Activated T-cell treated with anti-CD3 and anti-CD28 coated beads, Interleukin-2, amount 50 U/mL, for 24 hours (primary cell): ENCODE measurements at regions not wholly inside any gene's neighbourhood (a gene's known extent, or its start where the extent isn't known, plus 50 kb on each side); places are given as distances from the start of the nearest gene placed in this dataset.
"Not testable (repeated sequence)": the region's sequence is repeated elsewhere in the genome, so short reads cannot be mapped to it uniquely, and the experiment has no call there.

Experiments
- DNase-seq: peaks from one replicate; pipeline ENCODE4 v3.0.0-alpha.2; 2020
- H3K27ac Mint-ChIP-seq: 2 replicates; pipeline ENCODE4 v1.8.0; 2020; ENCODE audit warnings: mild to moderate bottlenecking, mixed read lengths
- H3K27me3 Mint-ChIP-seq: 2 replicates; pipeline ENCODE4 v1.8.0; 2020; ENCODE audit warnings: mixed read lengths
- H3K36me3 Mint-ChIP-seq: 2 replicates; pipeline ENCODE4 v1.8.0; 2020; ENCODE audit warnings: low read depth, mixed read lengths
- H3K4me1 Mint-ChIP-seq: 2 replicates; pipeline ENCODE4 v1.8.0; 2020; ENCODE audit warnings: low read depth, mixed read lengths
- H3K4me3 Mint-ChIP-seq: 2 replicates; pipeline ENCODE4 v1.8.0; 2020; ENCODE audit warnings: mild to moderate bottlenecking, moderate library complexity, mixed read lengths
- H3K9me3 Mint-ChIP-seq: 2 replicates; pipeline ENCODE4 v1.8.0; 2020; ENCODE audit warnings: mixed read lengths

DNA sequence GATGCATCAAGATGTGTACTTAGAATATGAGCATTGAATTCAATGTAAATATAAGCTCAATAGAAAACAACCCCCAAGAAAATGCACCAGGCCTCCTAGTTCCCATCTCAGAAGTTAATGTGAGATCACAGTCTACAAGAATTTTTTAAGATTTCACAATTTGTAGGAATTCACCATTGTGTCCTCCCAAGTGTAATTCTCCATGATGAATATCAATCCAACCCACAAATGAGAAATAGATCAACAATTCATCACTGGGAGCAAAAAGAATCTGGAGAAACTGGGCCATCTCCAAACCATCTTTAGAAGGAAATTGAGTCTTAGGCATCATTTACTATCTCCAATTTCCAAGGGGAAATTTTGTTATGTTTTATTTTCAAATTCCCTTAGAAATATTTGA lies 310.5 kb upstream of the GOT2 start:
- H3K27me3 Mint-ChIP-seq, result no peaks in the 10 kb centered on the region
- H3K4me1 Mint-ChIP-seq, result no peaks in the 10 kb centered on the region
- H3K27ac Mint-ChIP-seq, result no peak overlapping the region
- H3K36me3 Mint-ChIP-seq, result no peaks in the 10 kb centered on the region
- no peak for DNase-seq
- no peak overlapping the region for H3K4me3 Mint-ChIP-seq
- H3K9me3 Mint-ChIP-seq, result no peaks in the 10 kb centered on the region

DNA sequence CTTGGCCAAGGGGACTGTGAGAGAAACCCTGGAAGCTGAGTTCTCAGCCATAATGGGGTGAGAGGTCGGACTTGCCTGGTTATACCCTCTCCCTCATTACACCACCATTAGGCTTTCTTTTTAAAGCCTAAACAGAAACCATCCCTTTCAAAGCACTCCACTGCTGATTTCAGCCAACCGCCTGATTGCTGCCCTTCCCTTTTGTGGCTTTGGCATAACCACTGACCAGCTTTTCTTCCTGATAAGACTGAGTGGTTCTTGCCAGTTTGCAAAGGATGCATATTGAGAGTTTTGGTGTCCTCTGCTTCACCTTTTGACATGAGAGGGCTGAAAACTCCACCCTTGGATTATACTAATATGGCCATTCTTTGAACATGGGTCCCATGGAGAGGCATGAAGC lies 308.2 kb upstream of the GOT2 start:
- DNase-seq, result no peak
- Mint-ChIP-seq H3K36me3 (no peaks in the 10 kb centered on the region), H3K27me3 (no peaks in the 10 kb centered on the region), H3K27ac (no peak overlapping the region), H3K9me3 (peaks cover 4% of the 10 kb centered on the region), H3K4me1 (no peaks in the 10 kb centered on the region), H3K4me3 (no peak overlapping the region)

DNA sequence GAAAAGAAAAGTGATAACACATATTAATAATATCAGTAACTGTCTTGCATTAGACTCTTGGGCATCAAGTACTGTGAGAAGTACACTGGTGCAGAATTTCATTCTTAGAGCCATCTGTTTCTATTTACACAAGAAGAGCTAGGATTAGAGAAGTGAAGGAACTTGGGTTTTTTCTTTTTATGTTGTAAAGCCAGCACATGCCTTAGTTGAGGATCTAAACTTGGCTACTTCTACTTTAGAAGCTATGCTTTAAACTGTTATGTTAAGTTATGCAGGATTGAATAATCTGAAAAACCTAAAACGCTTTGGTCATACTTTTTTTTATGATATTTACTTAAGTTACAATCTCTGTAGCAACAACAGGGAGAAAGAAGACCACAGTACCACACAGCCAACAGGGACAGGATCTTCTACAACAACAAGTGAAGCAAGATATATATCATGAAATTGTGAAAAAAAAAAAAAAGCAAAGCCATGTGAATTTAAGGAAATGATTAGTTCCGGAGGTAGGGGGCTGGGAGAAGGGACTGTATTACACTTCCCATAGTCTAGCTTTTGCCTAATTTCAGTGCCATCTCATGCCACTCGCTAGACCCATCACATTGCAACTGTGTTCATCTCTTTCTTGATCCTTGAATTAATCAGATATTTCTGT lies 305.1 kb upstream of the GOT2 start:
- H3K36me3 Mint-ChIP-seq, result no peaks in the 10 kb centered on the region
- H3K27me3 Mint-ChIP-seq, result no peaks in the 10 kb centered on the region
- no peak for DNase-seq
- no peak overlapping the region for H3K4me3 Mint-ChIP-seq
- peaks cover 6% of the 10 kb centered on the region for H3K9me3 Mint-ChIP-seq
- no peak overlapping the region for H3K27ac Mint-ChIP-seq
- no peaks in the 10 kb centered on the region for H3K4me1 Mint-ChIP-seq

DNA sequence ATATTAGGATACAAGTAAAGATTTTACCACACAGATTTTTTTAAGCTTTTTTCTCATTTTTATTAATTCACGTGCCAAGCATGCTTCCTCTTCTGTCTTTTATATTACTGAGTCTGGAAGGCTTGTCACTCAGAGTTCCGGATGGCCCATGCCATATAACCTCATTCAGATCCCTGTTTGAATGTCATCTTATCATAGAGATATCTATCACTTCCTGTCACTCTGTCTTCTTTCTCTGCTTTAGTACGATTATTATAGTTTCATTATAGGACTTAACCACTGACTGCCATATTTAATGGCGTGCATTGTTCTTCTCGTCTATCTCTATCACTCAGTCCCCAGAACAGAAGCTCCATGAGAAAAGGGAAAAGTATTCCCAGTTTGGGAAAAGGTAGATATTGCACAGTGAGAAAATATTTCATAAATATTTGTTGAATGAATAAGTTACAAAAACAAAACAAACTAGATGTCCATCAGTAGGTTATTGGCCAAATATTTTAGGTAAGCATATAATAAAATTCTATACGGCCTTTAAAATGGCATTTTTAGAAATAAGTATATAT lies 296.9 kb upstream of the GOT2 start:
- Mint-ChIP-seq H3K4me3 (no peak overlapping the region), H3K9me3 (no peaks in the 10 kb centered on the region), H3K36me3 (no peaks in the 10 kb centered on the region), H3K4me1 (no peaks in the 10 kb centered on the region), H3K27ac (no peak overlapping the region), H3K27me3 (no peaks in the 10 kb centered on the region)
- DNase-seq, result no peak

DNA sequence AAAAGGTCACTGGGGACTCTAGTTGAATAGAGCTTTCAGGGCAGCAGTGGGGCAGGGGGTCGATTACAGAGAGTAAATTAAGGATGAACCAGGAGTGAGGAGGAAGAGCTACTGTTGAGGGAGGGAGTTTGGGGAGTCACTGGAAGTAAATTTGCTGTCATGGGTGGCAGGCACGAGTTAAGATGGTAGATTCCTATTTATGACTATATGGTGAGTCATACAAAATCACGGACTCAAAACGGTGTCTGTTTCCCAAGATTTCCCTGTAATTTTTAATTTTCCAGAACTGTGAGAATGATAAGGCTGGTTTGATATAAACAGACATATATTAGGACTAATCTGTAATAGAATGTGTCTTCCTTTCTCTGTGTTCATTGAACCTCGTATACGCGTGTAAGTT lies 287.6 kb upstream of the GOT2 start:
- no peak overlapping the region for H3K27ac Mint-ChIP-seq
- H3K9me3 Mint-ChIP-seq, result no peaks in the 10 kb centered on the region
- H3K4me1 Mint-ChIP-seq, result no peaks in the 10 kb centered on the region
- H3K36me3 Mint-ChIP-seq, result no peaks in the 10 kb centered on the region
- H3K4me3 Mint-ChIP-seq, result no peak overlapping the region
- no peaks in the 10 kb centered on the region for H3K27me3 Mint-ChIP-seq
- no peak for DNase-seq

DNA sequence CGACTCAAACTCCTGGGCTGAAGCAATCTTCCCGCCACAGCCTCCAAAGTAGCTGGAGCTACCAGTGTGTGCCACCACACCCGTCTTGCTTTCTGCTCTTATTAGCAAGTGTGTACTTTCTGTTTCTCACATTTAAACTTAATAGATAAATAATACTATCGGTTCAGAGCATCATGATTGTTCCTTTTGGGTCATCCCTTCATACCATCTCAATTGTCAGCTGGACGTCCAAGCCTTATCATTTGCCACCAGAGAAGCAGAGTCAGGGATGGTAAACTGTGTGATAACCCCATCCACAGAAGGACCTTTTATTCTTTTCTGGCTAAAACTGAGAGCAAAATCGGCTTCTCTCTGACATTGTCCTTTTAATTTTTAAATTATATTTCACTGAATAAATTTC lies 279.8 kb upstream of the GOT2 start:
- no peaks in the 10 kb centered on the region for H3K4me1 Mint-ChIP-seq
- no peaks in the 10 kb centered on the region for H3K9me3 Mint-ChIP-seq
- H3K36me3 Mint-ChIP-seq, result no peaks in the 10 kb centered on the region
- no peaks in the 10 kb centered on the region for H3K27me3 Mint-ChIP-seq
- H3K27ac Mint-ChIP-seq, result no peak overlapping the region
- no peak overlapping the region for H3K4me3 Mint-ChIP-seq
- no peak for DNase-seq

DNA sequence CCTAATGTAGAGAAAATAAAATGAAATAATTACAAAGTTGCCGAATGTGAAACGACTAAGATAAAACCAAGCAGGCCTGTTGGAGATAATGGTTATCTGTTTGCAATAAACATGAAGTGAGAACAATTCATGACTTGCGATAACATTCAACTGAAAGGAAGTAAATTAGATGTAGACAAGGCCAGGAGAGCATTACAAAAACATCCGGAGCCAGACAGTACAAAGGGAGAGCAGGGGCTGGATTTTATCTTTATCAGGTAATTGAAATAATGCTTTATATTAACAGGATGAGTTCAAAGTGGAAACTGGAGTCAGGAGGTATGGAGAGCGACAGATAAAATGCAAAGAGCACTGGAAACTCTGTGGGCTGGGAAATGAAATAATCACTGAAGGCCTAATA lies 265.6 kb upstream of the GOT2 start:
- Mint-ChIP-seq H3K4me1 (no peaks in the 10 kb centered on the region), H3K27me3 (no peaks in the 10 kb centered on the region), H3K4me3 (no peak overlapping the region), H3K36me3 (no peaks in the 10 kb centered on the region), H3K9me3 (peaks cover 3% of the 10 kb centered on the region), H3K27ac (no peak overlapping the region)
- DNase-seq, result no peak

DNA sequence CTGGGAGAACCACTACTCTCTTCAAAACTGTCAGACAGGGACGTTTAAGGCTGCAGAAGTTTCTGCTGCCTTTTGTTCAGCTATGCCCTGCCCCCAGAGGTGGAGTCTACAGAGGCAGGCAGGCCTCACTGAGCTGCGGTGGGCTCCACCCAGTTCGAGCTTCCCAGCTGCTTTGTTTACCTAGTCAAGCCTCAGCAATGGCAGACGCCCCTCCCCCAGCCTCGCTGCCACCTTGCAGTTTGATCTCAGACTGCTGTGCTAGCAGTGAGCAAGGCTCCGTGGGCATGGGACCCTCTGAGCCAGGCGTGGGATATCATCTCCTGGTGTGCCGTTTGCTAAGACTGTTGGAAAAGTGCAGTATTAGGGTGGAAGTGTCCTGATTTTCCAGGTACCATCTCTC lies 258.6 kb upstream of the GOT2 start:
- H3K4me3 Mint-ChIP-seq, H3K27ac Mint-ChIP-seq: not testable (repeated sequence)

DNA sequence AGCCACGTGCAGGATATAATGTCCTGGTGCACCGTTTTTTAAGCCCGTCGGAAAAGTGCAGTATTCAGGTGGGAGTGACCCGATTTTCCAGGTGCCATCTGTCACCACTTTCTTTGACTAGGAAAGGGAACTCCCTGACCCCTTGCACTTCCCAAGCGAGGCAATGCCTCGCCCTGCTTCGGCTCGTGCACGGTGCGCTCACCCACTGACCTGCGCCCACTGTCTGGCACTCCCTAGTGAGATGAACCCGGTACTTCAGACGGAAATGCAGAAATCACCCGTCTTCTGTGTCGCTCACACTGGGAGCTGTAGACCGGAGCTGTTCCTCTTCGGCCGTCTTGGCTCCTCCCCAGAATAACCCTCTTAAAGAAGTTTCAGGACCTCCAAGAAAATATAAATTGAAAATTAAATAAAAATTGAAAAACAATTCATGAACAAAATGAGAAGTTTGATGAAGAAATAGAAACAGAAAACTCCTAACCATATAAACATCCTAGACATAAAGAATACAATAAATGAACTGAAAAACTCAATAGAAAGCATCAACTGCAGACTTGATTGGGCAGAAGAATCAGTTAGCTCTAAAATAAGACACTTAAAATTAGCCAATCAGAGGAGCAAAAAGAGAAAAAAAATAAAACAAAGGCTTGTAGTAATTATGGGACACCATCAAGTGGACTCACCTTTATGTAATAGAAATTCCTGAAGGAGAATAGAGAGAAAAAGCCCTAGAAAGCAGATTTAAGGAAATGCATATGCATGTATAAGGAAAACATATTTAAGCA lies 249.3 kb upstream of the GOT2 start:
- not testable (repeated sequence) for H3K36me3 Mint-ChIP-seq, H3K27ac Mint-ChIP-seq, H3K4me3 Mint-ChIP-seq, H3K4me1 Mint-ChIP-seq, DNase-seq, H3K27me3 Mint-ChIP-seq, H3K9me3 Mint-ChIP-seq

More for the DNA sequence above, 258.6 kb upstream of the GOT2 start:
- H3K27me3 Mint-ChIP-seq, DNase-seq, H3K9me3 Mint-ChIP-seq, H3K4me1 Mint-ChIP-seq, H3K36me3 Mint-ChIP-seq: not testable (repeated sequence)

DNA sequence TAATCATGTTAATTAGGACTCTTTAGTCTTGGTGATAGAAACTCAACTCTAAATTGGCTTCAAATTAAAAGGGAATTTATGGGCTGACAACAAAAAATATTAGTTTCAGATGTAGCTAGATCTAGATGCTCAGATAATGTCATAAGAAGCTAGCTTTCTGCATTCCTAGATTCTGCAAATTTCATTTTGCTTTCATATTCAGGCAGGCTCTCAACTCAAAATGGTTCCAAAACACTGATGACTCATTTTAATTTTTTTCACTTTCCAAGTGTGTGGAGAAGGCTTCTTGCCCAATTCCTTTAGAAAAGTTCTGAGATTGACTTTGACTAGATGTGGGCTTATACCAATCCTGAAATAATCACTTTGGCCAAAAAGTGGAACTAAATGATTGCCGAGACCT lies 236.7 kb upstream of the GOT2 start:
- DNase-seq, result no peak
- H3K36me3 Mint-ChIP-seq, result no peaks in the 10 kb centered on the region
- H3K27ac Mint-ChIP-seq, result no peak overlapping the region
- no peaks in the 10 kb centered on the region for H3K27me3 Mint-ChIP-seq
- no peaks in the 10 kb centered on the region for H3K4me1 Mint-ChIP-seq
- H3K4me3 Mint-ChIP-seq, result no peak overlapping the region
- no peaks in the 10 kb centered on the region for H3K9me3 Mint-ChIP-seq

DNA sequence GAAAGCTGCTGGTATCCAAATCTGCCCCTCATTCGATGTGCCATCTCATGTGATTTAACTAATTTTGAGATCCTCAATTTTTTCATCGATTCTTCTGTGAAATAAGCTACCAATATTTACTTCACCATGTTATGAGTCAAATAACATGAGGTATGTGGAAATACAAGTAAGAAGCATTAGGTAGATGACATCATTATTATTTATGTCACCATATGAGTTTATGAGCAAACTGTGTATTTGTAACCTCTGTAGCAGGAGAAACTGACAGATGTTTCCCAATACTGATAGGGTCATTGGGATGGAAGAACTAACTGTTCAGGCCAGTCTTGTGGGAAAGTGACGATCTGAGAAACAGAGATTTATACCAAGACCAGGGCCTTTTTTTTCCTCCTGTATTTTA lies 229.4 kb upstream of the GOT2 start:
- Mint-ChIP-seq H3K27me3 (no peaks in the 10 kb centered on the region), H3K4me1 (no peaks in the 10 kb centered on the region), H3K9me3 (no peaks in the 10 kb centered on the region), H3K36me3 (no peaks in the 10 kb centered on the region), H3K4me3 (no peak overlapping the region), H3K27ac (no peak overlapping the region)
- no peak for DNase-seq

DNA sequence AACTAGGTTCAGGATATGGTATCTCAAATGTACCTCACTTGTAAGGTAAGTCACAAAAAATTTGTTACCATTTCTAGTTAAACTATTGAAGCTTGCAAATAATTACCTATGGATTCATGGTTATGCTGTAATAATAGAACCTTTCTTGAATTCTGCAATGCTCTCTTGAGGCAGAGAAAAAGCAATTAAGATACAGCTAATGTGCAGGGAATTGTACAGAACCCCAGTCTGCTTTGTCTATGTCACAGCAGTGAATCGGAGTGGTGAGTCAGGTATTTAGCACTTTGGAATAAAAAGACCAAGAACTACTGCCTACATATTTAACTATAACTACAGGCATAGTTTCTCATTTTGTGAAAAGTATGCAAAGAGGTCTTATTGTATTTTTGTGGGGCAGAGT lies 228.7 kb upstream of the GOT2 start:
- Mint-ChIP-seq H3K4me3 (no peak overlapping the region), H3K9me3 (no peaks in the 10 kb centered on the region), H3K4me1 (no peaks in the 10 kb centered on the region), H3K27ac (no peak overlapping the region), H3K36me3 (no peaks in the 10 kb centered on the region), H3K27me3 (no peaks in the 10 kb centered on the region)
- DNase-seq, result no peak

DNA sequence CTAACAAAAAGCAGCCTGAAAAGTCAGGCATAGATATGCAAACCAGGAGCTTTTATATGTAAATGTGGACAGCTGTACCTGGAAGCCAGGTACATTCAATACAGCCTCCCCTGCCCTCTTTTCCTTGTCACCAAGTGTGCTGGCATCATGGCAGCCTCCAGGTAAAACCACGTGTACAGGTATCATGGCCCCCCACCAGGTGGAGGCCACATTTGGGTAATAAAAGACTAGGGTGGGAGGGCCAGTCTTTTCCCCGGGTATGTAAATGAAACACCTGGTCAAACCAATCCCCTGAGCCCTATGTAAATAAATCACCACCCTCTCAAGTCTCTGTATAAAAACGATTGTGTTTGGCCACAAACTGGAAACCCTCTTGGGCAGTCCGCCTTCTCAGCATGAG lies 226.4 kb upstream of the GOT2 start:
- no peak overlapping the region for H3K27ac Mint-ChIP-seq
- no peak for DNase-seq
- no peak overlapping the region for H3K4me3 Mint-ChIP-seq
- H3K4me1 Mint-ChIP-seq, result no peaks in the 10 kb centered on the region
- no peaks in the 10 kb centered on the region for H3K27me3 Mint-ChIP-seq
- no peaks in the 10 kb centered on the region for H3K36me3 Mint-ChIP-seq
- no peaks in the 10 kb centered on the region for H3K9me3 Mint-ChIP-seq

DNA sequence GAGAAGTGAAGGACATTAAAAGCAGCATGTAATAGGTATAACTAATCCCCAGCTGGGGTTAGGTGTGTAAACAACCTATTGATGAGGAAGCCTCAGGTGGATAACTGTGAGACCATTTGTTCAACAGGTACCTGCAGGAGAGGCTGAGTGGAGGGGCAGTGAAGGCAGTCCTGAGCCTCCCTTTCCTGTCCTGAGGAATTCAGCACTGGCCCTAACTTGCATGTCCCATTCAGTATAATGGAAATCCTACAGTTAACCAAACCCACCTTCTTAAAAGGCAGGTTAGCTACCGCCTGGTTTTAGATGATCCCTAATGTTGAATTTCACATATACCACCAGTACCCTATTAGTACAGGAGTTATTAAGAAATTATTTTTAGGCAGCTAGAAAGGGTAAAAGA lies 225.9 kb upstream of the GOT2 start:
- Mint-ChIP-seq H3K27me3 (no peaks in the 10 kb centered on the region), H3K4me1 (no peaks in the 10 kb centered on the region), H3K36me3 (no peaks in the 10 kb centered on the region), H3K27ac (no peak overlapping the region), H3K9me3 (no peaks in the 10 kb centered on the region), H3K4me3 (no peak overlapping the region)
- no peak for DNase-seq

DNA sequence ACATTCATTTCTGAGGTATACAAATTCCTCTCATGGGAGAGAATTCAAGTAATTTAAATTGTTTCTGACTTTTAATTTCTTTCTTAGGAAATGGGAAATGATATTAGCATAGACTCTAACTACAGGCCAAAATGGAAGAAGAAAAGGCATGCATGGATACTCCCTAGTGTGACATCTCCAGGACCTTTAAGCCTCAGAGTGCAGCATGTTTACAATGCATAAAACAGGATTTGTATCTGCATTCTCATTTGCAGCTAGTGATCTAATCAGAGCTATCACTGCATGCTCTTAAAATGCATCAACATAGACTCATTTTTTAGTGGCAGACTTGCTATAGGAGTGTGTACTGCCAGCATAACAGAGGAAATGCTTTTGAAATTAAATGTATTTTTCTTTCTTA lies 224.6 kb upstream of the GOT2 start:
- H3K27me3 Mint-ChIP-seq, result no peaks in the 10 kb centered on the region
- no peaks in the 10 kb centered on the region for H3K36me3 Mint-ChIP-seq
- H3K9me3 Mint-ChIP-seq, result no peaks in the 10 kb centered on the region
- H3K4me3 Mint-ChIP-seq, result no peak overlapping the region
- DNase-seq, result no peak
- H3K27ac Mint-ChIP-seq, result no peak overlapping the region
- no peaks in the 10 kb centered on the region for H3K4me1 Mint-ChIP-seq
